ENCODE measurements at regions not wholly inside any gene's neighbourhood (a gene's known extent, or its start where the extent isn't known, plus 50 kb on each side); places are given as distances from the start of the nearest gene placed in this dataset.

DNA sequence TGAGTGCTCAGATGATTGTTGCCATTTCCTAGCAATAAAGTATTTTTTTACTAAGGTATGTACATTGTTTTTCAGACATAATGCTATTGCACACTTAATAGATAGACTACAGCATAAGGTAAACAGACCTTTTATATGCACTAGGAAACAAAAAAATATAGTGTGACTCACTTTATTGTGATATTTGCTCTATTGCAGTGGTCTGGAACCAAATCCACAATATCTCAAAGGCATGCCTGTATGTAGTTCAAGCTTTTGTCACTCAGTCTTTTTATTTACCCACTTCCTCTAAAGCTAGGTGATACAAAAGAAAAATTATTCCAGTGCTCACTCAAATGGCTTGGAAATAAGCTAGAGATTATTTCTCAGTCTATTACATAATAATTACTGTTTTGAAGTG, 209.9 kb upstream of the VEPH1 start:
- H3K27ac Mint-ChIP-seq (ENCODE audit: low read depth), result no peak overlapping the region
- ATAC-seq (replicated peaks; ENCODE audit: extremely low read depth, poor library complexity, severe bottlenecking) (no peak), DNase-seq (ENCODE audit: low spot score in 2 of 2) (no peak)
- H3K9me3 Mint-ChIP-seq, result peaks cover 7% of the 10 kb centered on the region
- peaks cover 2% of the 10 kb centered on the region for H3K36me3 Mint-ChIP-seq (ENCODE audit: insufficient read depth)
- H3K4me3 Mint-ChIP-seq, result no peak overlapping the region
- H3K27me3 Mint-ChIP-seq, result no peaks in the 10 kb centered on the region
- no peaks in the 10 kb centered on the region for H3K4me1 Mint-ChIP-seq

GRCh38 chr3:157705258-157705657, 202.0 kb upstream of the VEPH1 start:
- ATAC-seq (replicated peaks; ENCODE audit: extremely low read depth, poor library complexity, severe bottlenecking), result no peak
- no peaks in the 10 kb centered on the region for H3K4me1 Mint-ChIP-seq
- DNase-seq (ENCODE audit: low spot score in 2 of 2), result no peak
- no peak overlapping the region for H3K27ac Mint-ChIP-seq (ENCODE audit: low read depth)
- H3K9me3 Mint-ChIP-seq, result no peaks in the 10 kb centered on the region
- no peaks in the 10 kb centered on the region for H3K27me3 Mint-ChIP-seq
- no peak overlapping the region for H3K4me3 Mint-ChIP-seq
- H3K36me3 Mint-ChIP-seq (ENCODE audit: insufficient read depth), result no peaks in the 10 kb centered on the region

DNA sequence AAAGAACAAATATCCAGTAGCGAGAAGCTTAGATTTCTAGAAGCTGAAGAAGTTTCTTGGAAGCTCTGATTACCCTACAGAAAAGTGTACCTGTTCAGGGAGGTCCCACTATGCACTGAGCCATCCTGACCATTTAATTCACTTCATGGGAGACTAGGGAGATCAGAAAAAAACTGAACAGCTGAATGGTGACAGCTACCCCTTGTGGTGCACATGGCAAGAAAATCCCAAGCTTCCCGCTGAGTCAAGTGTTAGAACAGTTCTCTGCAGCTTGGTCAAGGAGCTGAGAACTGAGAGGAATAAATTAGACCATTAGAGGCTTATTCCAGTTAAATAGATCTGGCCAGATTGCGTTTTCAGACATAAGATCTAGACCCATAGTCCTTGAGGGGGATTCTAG, 197.2 kb upstream of the VEPH1 start:
- Mint-ChIP-seq H3K27ac (ENCODE audit: low read depth) (no peak overlapping the region), H3K36me3 (ENCODE audit: insufficient read depth) (no peaks in the 10 kb centered on the region), H3K4me3 (no peak overlapping the region), H3K4me1 (no peaks in the 10 kb centered on the region), H3K27me3 (no peaks in the 10 kb centered on the region), H3K9me3 (peaks cover 7% of the 10 kb centered on the region)
- DNase-seq (ENCODE audit: low spot score in 2 of 2) (no peak), ATAC-seq (replicated peaks; ENCODE audit: extremely low read depth, poor library complexity, severe bottlenecking) (no peak)

DNA sequence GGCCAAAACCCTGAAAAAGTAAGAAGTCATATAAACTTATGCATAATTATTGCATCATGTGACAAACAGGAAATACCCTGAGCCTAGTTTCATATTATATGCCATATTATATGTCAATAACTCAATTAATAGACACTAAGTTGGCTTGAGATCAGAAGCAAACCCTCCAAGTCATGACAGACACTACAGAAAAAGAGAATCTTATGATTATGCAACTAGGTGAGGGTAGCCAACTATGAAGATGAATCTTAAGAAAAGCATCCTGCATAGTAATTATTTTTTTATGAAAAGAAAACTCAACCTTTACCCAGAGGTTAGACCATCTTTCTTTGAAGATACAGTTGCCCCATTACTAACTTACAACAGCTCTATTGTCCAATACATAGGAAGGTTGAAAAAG, 192.4 kb upstream of the VEPH1 start:
- Mint-ChIP-seq H3K9me3 (peaks cover 7% of the 10 kb centered on the region), H3K4me1 (no peaks in the 10 kb centered on the region), H3K27ac (ENCODE audit: low read depth) (no peak overlapping the region), H3K27me3 (no peaks in the 10 kb centered on the region), H3K4me3 (no peak overlapping the region), H3K36me3 (ENCODE audit: insufficient read depth) (no peaks in the 10 kb centered on the region)
- no peak for ATAC-seq (replicated peaks; ENCODE audit: extremely low read depth, poor library complexity, severe bottlenecking)
- no peak for DNase-seq (ENCODE audit: low spot score in 2 of 2)

- Mint-ChIP-seq H3K4me1 (no peaks in the 10 kb centered on the region), H3K9me3 (peaks cover 7% of the 10 kb centered on the region)
- DNase-seq (ENCODE audit: low spot score in 2 of 2), result no peak
These were observed 191.9 kb upstream of the VEPH1 start for GRCh38 chr3:157695103-157695502.

DNA sequence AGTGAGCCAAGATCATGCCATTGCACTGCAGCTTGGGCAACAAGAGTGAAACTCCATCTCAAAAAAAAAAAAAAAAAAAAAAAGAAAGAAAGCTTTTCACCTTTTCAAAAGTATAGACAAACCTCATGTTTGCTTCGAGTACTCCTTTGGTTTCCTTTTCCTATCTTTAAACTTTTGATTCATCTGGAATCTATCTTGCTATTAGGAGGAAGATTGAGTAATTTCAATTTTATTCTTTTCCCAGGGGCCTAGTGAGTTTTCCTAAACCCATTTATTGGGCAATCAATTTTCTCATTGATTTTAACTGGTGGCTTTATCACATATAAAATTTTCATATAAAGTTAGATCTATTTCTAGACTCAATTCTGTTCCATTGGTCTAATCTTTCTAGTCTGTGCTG, 190.5 kb upstream of the VEPH1 start:
- Mint-ChIP-seq H3K9me3 (peaks cover 7% of the 10 kb centered on the region), H3K27ac (ENCODE audit: low read depth) (no peak overlapping the region), H3K4me1 (no peaks in the 10 kb centered on the region), H3K36me3 (ENCODE audit: insufficient read depth) (no peaks in the 10 kb centered on the region), H3K27me3 (no peaks in the 10 kb centered on the region), H3K4me3 (no peak overlapping the region)
- no peak for ATAC-seq (replicated peaks; ENCODE audit: extremely low read depth, poor library complexity, severe bottlenecking)
- DNase-seq (ENCODE audit: low spot score in 2 of 2), result no peak

More at GRCh38 chr3:157695103-157695502, 191.9 kb upstream of the VEPH1 start:
- no peak overlapping the region for H3K4me3 Mint-ChIP-seq
- H3K36me3 Mint-ChIP-seq (ENCODE audit: insufficient read depth), result no peaks in the 10 kb centered on the region
- H3K27me3 Mint-ChIP-seq, result no peaks in the 10 kb centered on the region
- ATAC-seq (replicated peaks; ENCODE audit: extremely low read depth, poor library complexity, severe bottlenecking), result no peak
- no peak overlapping the region for H3K27ac Mint-ChIP-seq (ENCODE audit: low read depth)

- Mint-ChIP-seq H3K9me3 (peaks cover 11% of the 10 kb centered on the region), H3K36me3 (ENCODE audit: insufficient read depth) (no peaks in the 10 kb centered on the region), H3K4me3 (no peak overlapping the region), H3K27ac (ENCODE audit: low read depth) (no peak overlapping the region), H3K4me1 (no peaks in the 10 kb centered on the region), H3K27me3 (no peaks in the 10 kb centered on the region)
- DNase-seq (ENCODE audit: low spot score in 2 of 2) (no peak), ATAC-seq (replicated peaks; ENCODE audit: extremely low read depth, poor library complexity, severe bottlenecking) (no peak)
These were observed 189.3 kb upstream of the VEPH1 start for GRCh38 chr3:157692468-157692867.

GRCh38 chr3:157683668-157684067, 180.5 kb upstream of the VEPH1 start:
- DNase-seq (ENCODE audit: low spot score in 2 of 2) (no peak), ATAC-seq (replicated peaks; ENCODE audit: extremely low read depth, poor library complexity, severe bottlenecking) (no peak)
- Mint-ChIP-seq H3K9me3 (peaks cover 9% of the 10 kb centered on the region), H3K27ac (ENCODE audit: low read depth) (no peak overlapping the region), H3K27me3 (no peaks in the 10 kb centered on the region), H3K4me1 (no peaks in the 10 kb centered on the region), H3K36me3 (ENCODE audit: insufficient read depth) (no peaks in the 10 kb centered on the region), H3K4me3 (no peak overlapping the region)

- H3K27ac Mint-ChIP-seq (ENCODE audit: low read depth), result no peak overlapping the region
- no peak overlapping the region for H3K4me3 Mint-ChIP-seq
- ATAC-seq (replicated peaks; ENCODE audit: extremely low read depth, poor library complexity, severe bottlenecking) (no peak), DNase-seq (ENCODE audit: low spot score in 2 of 2) (no peak)
- H3K27me3 Mint-ChIP-seq, result peaks cover 10% of the 10 kb centered on the region
- no peaks in the 10 kb centered on the region for H3K9me3 Mint-ChIP-seq
- no peaks in the 10 kb centered on the region for H3K4me1 Mint-ChIP-seq
- no peaks in the 10 kb centered on the region for H3K36me3 Mint-ChIP-seq (ENCODE audit: insufficient read depth)
These were observed 168.8 kb upstream of the VEPH1 start for GRCh38 chr3:157672061-157672460.

DNA sequence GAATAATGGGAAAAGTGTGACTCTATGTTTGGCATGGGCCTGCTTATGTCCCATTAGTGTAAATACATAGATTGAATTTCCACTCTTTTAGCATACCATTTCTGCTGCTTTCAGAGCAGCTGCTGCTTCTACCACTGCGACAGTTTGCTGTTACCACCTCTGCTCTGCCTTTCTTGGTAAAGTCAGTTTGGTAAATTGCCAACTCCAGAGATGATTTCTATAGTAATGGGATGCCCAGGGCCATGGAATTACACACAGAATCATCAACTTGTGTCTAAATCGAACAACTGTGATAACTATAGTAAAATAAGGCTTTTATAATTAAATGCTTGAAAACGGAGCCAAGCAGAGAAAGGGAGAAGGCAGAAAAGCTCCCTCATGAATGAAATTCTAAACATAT, 168.4 kb upstream of the VEPH1 start:
- Mint-ChIP-seq H3K27ac (ENCODE audit: low read depth) (no peak overlapping the region), H3K36me3 (ENCODE audit: insufficient read depth) (no peaks in the 10 kb centered on the region), H3K4me3 (no peak overlapping the region), H3K27me3 (peaks cover 10% of the 10 kb centered on the region), H3K9me3 (no peaks in the 10 kb centered on the region), H3K4me1 (no peaks in the 10 kb centered on the region)
- DNase-seq (ENCODE audit: low spot score in 2 of 2) (no peak), ATAC-seq (replicated peaks; ENCODE audit: extremely low read depth, poor library complexity, severe bottlenecking) (no peak)

DNA sequence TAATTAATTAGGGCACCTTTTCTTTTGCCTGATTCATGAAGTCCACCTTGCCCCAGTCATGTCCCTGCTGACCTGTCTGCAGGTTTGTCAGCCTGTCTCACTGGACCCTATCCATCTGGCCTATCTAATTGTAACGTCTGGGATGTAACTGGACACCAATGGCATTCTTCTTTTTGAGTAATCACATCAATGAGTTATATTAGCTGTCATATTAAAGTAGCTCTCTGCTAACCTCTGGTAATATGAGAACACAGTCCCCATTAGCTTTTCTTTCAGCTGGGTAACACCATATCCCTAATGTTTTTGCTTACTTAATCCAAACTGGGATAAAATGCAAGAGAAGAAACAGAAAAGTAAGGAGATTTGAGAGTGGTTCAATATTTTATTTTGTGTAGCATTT, 166.2 kb upstream of the VEPH1 start:
- no peaks in the 10 kb centered on the region for H3K9me3 Mint-ChIP-seq

DNA sequence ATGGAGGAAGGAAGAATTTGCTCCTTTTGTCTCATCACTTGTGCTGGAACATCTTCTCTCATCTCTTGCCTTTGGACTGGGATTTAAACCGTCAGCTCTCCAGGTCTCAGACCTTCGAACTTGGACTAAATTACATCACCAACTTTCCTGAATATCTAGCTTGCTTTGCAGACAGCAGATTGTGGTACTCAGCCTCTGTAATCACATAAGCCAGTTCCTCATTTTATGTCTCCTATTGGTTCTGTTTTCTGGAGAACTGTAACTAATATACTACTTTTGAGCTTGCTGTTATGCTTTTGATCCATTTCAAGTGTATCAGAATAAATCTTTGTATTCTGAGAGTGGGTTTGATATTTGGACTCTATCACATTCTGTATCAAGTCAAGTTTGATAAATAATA, 164.3 kb upstream of the VEPH1 start:
- H3K4me1 Mint-ChIP-seq, result no peaks in the 10 kb centered on the region
- H3K27ac Mint-ChIP-seq (ENCODE audit: low read depth), result no peak overlapping the region
- peaks cover 21% of the 10 kb centered on the region for H3K27me3 Mint-ChIP-seq
- no peak for ATAC-seq (replicated peaks; ENCODE audit: extremely low read depth, poor library complexity, severe bottlenecking)
- H3K36me3 Mint-ChIP-seq (ENCODE audit: insufficient read depth), result no peaks in the 10 kb centered on the region
- no peak overlapping the region for H3K4me3 Mint-ChIP-seq
- no peaks in the 10 kb centered on the region for H3K9me3 Mint-ChIP-seq
- no peak for DNase-seq (ENCODE audit: low spot score in 2 of 2)

More for the DNA sequence above, 166.2 kb upstream of the VEPH1 start:
- no peak overlapping the region for H3K27ac Mint-ChIP-seq (ENCODE audit: low read depth)
- no peak for ATAC-seq (replicated peaks; ENCODE audit: extremely low read depth, poor library complexity, severe bottlenecking)
- H3K4me3 Mint-ChIP-seq, result no peak overlapping the region
- no peaks in the 10 kb centered on the region for H3K4me1 Mint-ChIP-seq
- peaks cover 21% of the 10 kb centered on the region for H3K27me3 Mint-ChIP-seq
- no peaks in the 10 kb centered on the region for H3K36me3 Mint-ChIP-seq (ENCODE audit: insufficient read depth)
- no peak for DNase-seq (ENCODE audit: low spot score in 2 of 2)

DNA sequence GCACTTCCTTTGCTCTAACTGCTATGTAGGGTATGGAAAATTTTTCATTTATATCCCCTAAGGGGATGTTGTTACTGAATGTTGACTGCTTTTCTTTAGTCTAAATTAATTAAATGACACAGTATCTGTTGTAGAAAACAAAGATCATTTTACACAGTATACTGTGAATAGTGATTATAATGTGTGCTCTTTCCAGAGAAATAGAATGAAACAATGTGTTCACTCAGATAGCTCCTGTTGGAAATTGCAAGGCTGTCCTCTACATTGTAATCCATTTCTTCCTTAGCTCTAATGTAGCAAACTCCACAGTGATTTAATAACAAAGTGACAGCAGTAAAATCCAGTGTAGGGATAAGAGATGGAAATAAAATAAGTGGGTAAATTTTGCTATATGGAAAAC, 159.0 kb upstream of the VEPH1 start:
- H3K27me3 Mint-ChIP-seq, result peaks cover 42% of the 10 kb centered on the region
- DNase-seq (ENCODE audit: low spot score in 2 of 2) (no peak), ATAC-seq (replicated peaks; ENCODE audit: extremely low read depth, poor library complexity, severe bottlenecking) (no peak)
- H3K9me3 Mint-ChIP-seq, result no peaks in the 10 kb centered on the region
- H3K27ac Mint-ChIP-seq (ENCODE audit: low read depth), result no peak overlapping the region
- H3K36me3 Mint-ChIP-seq (ENCODE audit: insufficient read depth), result no peaks in the 10 kb centered on the region
- no peak overlapping the region for H3K4me3 Mint-ChIP-seq
- H3K4me1 Mint-ChIP-seq, result no peaks in the 10 kb centered on the region

DNA sequence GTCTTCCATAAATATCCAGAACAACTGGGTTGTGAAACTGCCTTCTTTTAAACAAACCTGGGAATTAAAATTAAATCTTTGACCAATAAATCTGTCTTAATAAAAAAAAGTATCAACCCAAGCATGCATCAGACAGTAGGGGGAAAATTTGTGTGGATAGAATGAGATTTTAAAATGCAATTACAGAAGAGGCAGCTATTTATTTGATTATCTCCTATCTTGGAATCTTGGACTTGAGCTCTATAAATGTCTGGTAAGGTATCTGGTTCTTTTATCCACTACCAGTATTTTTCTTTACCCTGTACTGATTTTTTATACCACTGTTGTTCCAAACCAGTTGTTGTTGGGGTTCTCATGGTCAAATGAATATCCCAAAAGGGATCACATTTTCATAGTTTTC, 157.6 kb upstream of the VEPH1 start:
- Mint-ChIP-seq H3K27me3 (peaks cover 51% of the 10 kb centered on the region), H3K27ac (ENCODE audit: low read depth) (no peak overlapping the region), H3K36me3 (ENCODE audit: insufficient read depth) (no peaks in the 10 kb centered on the region), H3K4me1 (no peaks in the 10 kb centered on the region), H3K4me3 (no peak overlapping the region), H3K9me3 (no peaks in the 10 kb centered on the region)
- DNase-seq (ENCODE audit: low spot score in 2 of 2) (no peak), ATAC-seq (replicated peaks; ENCODE audit: extremely low read depth, poor library complexity, severe bottlenecking) (no peak)

Data from central memory CD8-positive, alpha-beta T cell (primary cell).